ENCODE measurements at regions not wholly inside any gene's neighbourhood (a gene's known extent, or its start where the extent isn't known, plus 50 kb on each side); places are given as distances from the start of the nearest gene placed in this dataset.

- TF ChIP-seq CTCF (IDR thresholded peaks at IDR 0.05) (no peak), EZH2 (IDR thresholded peaks at IDR 0.05) (no peak), EZH2phosphoT487 (IDR thresholded peaks at IDR 0.05) (no peak)
- H2AFZ ChIP-seq (replicated peaks), result no peak overlapping the region
- no peaks in the 10 kb centered on the region for H3K36me3 ChIP-seq
- no peaks in the 10 kb centered on the region for H3K79me2 ChIP-seq (ENCODE audit: low read depth)
- Mint-ChIP-seq H3K4me1 (no peaks in the 10 kb centered on the region), H3K4me3 (no peak overlapping the region), H3K9me3 (peaks cover 1% of the 10 kb centered on the region), H3K36me3 (no peaks in the 10 kb centered on the region), H3K27me3 (ENCODE audit: insufficient read depth, low read depth) (peaks cover 2% of the 10 kb centered on the region), H3K27ac (no peak overlapping the region)
- no peak overlapping the region for H3K27ac ChIP-seq
- no peaks in the 10 kb centered on the region for H3K27me3 ChIP-seq
- DNase-seq (ENCODE audit: low spot score), result no peak
- no peak overlapping the region for H3K4me2 ChIP-seq
- no peak overlapping the region for H3K4me3 ChIP-seq
- no peaks in the 10 kb centered on the region for H4K20me1 ChIP-seq (ENCODE audit: low read depth)
- no peaks in the 10 kb centered on the region for H3K9me3 ChIP-seq (ENCODE audit: low read depth)
- no peaks in the 10 kb centered on the region for H3K4me1 ChIP-seq
- H3F3A ChIP-seq (ENCODE audit: low read depth), result no peaks in the 10 kb centered on the region
- no peak overlapping the region for H3K9ac ChIP-seq
Observed at GRCh38 chr12:40172879-40173278, 51.9 kb upstream of the LRRK2 start.

GRCh38 chr12:40171501-40171900, 53.3 kb upstream of the LRRK2 start:
- H3K36me3 Mint-ChIP-seq, result no peaks in the 10 kb centered on the region

GRCh38 chr12:40171066-40171465, 53.7 kb upstream of the LRRK2 start:
- peaks cover 2% of the 10 kb centered on the region for H3K27me3 Mint-ChIP-seq (ENCODE audit: insufficient read depth, low read depth)
- Histone ChIP-seq H3K4me1 (no peaks in the 10 kb centered on the region), H3F3A (ENCODE audit: low read depth) (no peaks in the 10 kb centered on the region), H3K9ac (no peak overlapping the region), H2AFZ (replicated peaks) (no peak overlapping the region), H3K27me3 (no peaks in the 10 kb centered on the region), H3K4me3 (no peak overlapping the region), H4K20me1 (ENCODE audit: low read depth) (no peaks in the 10 kb centered on the region), H3K9me3 (ENCODE audit: low read depth) (no peaks in the 10 kb centered on the region), H3K79me2 (ENCODE audit: low read depth) (no peaks in the 10 kb centered on the region), H3K4me2 (no peak overlapping the region), H3K36me3 (no peaks in the 10 kb centered on the region), H3K27ac (no peak overlapping the region)
- no peak for DNase-seq (ENCODE audit: low spot score)
- H3K27ac Mint-ChIP-seq, result no peak overlapping the region
- peaks cover 1% of the 10 kb centered on the region for H3K9me3 Mint-ChIP-seq
- no peak overlapping the region for H3K4me3 Mint-ChIP-seq
- no peaks in the 10 kb centered on the region for H3K4me1 Mint-ChIP-seq
- TF ChIP-seq CTCF (IDR thresholded peaks at IDR 0.05) (no peak), EZH2phosphoT487 (IDR thresholded peaks at IDR 0.05) (no peak), EZH2 (IDR thresholded peaks at IDR 0.05) (no peak)
- no peaks in the 10 kb centered on the region for H3K36me3 Mint-ChIP-seq

More at GRCh38 chr12:40171501-40171900, 53.3 kb upstream of the LRRK2 start:
- peaks cover 1% of the 10 kb centered on the region for H3K9me3 Mint-ChIP-seq
- H3K4me2 ChIP-seq, result no peak overlapping the region
- no peak for DNase-seq (ENCODE audit: low spot score)
- H3K9ac ChIP-seq, result no peak overlapping the region
- no peak overlapping the region for H3K4me3 Mint-ChIP-seq
- H3F3A ChIP-seq (ENCODE audit: low read depth), result no peaks in the 10 kb centered on the region
- no peaks in the 10 kb centered on the region for H3K36me3 ChIP-seq
- H3K4me3 ChIP-seq, result no peak overlapping the region
- no peak overlapping the region for H3K27ac Mint-ChIP-seq
- peaks cover 2% of the 10 kb centered on the region for H3K27me3 Mint-ChIP-seq (ENCODE audit: insufficient read depth, low read depth)
- no peaks in the 10 kb centered on the region for H4K20me1 ChIP-seq (ENCODE audit: low read depth)
- no peak for TF ChIP-seq EZH2phosphoT487 (IDR thresholded peaks at IDR 0.05)
- TF ChIP-seq CTCF (IDR thresholded peaks at IDR 0.05), result no peak
- no peak for TF ChIP-seq EZH2 (IDR thresholded peaks at IDR 0.05)
- no peaks in the 10 kb centered on the region for H3K4me1 Mint-ChIP-seq
- H3K9me3 ChIP-seq (ENCODE audit: low read depth), result no peaks in the 10 kb centered on the region
- H2AFZ ChIP-seq (replicated peaks), result no peak overlapping the region
- no peak overlapping the region for H3K27ac ChIP-seq
- no peaks in the 10 kb centered on the region for H3K4me1 ChIP-seq
- no peaks in the 10 kb centered on the region for H3K79me2 ChIP-seq (ENCODE audit: low read depth)
- H3K27me3 ChIP-seq, result no peaks in the 10 kb centered on the region

Measured in neural progenitor cell (in vitro differentiated cells).